ENCODE measurements at regions not wholly inside any gene's neighbourhood (a gene's known extent, or its start where the extent isn't known, plus 50 kb on each side); places are given as distances from the start of the nearest gene placed in this dataset.
A peak's percentile ranks its signal among the peaks of the same experiment; 100 is the strongest.

- Mint-ChIP-seq H3K4me1 (peaks cover 6% of the 10 kb centered on the region), H3K27ac (ENCODE audit: unreplicated experiment) (peak overlapping the region; percentile 32), H3K9me3 (peaks cover 6% of the 10 kb centered on the region), H3K27me3 (ENCODE audit: low read depth) (peaks cover 27% of the 10 kb centered on the region), H3K4me3 (no peak overlapping the region), H3K36me3 (ENCODE audit: low read depth) (no peaks in the 10 kb centered on the region)
- no peak for TF ChIP-seq CTCF (conservative IDR thresholded peaks at IDR 0.05)
- no peak for DNase-seq (ENCODE audit: low read depth, low spot score)
Measured at GRCh38 chr20:22204801-22205200, 379.6 kb downstream of the FOXA2 start.

DNA sequence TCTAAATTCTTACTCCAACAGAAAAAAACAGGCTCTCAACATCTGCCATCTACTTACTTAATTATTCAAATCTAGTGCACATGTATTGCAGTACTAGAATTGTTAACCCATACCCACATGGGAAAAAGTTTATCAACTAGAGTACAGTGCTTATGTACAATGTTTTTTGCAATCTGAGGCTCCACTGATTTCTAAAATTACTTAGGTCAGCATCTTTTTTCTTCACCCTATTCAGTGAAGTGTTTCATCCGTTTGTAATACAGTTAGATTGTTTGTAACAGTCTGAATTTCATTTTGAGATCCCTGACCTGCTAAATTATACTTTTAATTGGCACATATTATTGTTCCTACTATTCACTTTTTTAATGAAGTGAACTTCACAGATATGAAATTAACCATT, 402.2 kb downstream of the FOXA2 start:
- H3K9me3 Mint-ChIP-seq: no peaks in the 10 kb centered on the region
- no peak overlapping the region for H3K4me3 Mint-ChIP-seq
- H3K27me3 Mint-ChIP-seq (ENCODE audit: low read depth): peaks cover 39% of the 10 kb centered on the region
- no peaks in the 10 kb centered on the region for H3K4me1 Mint-ChIP-seq
- H3K27ac Mint-ChIP-seq (ENCODE audit: unreplicated experiment): no peak overlapping the region
- H3K36me3 Mint-ChIP-seq (ENCODE audit: low read depth): no peaks in the 10 kb centered on the region
- DNase-seq (ENCODE audit: low read depth, low spot score): no peak
- no peak for TF ChIP-seq CTCF (conservative IDR thresholded peaks at IDR 0.05)

DNA sequence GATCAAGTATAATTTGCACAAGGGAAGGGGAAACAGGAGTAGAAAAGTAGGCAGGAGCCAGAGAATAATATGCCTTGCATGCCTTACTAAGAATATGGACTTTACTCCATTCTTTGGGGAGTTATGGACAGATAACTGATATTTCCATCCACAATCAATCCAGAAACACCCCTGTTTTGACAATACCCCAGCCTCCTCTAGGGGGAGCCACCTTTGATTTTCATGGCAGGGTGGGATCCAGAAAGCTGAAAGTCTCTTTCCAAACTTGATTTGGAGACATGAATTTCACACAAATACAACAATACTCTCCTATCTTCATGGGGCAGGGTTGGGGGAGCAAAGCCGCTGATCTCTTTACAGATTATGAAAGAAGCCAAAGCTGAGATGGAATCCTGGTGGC, 404.1 kb downstream of the FOXA2 start:
- Mint-ChIP-seq H3K27me3 (ENCODE audit: low read depth) (peaks cover 46% of the 10 kb centered on the region), H3K9me3 (no peaks in the 10 kb centered on the region), H3K36me3 (ENCODE audit: low read depth) (no peaks in the 10 kb centered on the region), H3K4me1 (no peaks in the 10 kb centered on the region), H3K4me3 (no peak overlapping the region), H3K27ac (ENCODE audit: unreplicated experiment) (no peak overlapping the region)
- peak; percentile 16 for DNase-seq (ENCODE audit: low read depth, low spot score)
- peak; percentile 48 for TF ChIP-seq CTCF (conservative IDR thresholded peaks at IDR 0.05)

DNA sequence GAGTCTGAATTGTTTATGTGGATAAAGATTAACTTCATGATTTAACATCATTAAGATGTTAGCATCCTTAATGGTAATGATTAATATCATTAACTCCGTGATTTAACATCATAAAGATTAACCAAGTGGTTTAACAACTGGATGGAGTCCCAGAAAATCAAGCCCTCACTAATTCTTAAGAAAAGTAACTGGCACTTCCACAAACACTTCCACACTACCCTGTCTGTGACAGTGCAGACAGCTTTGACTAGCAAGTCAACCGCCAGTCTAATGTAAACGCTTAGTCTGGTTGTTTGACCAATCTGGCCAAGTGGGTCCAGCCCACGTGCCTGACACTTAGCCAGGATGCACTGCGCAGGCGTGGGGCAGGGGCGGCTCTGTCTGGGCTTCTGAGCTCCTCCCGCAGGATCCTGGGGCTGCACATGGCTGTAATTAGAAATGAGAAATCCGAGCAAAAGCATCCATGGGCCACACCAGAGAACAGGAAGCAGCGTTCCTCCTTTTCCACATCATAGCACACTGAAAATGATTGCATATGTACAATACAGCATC, 424.2 kb downstream of the FOXA2 start:
- H3K4me1 Mint-ChIP-seq: no peaks in the 10 kb centered on the region
- H3K4me3 Mint-ChIP-seq: no peak overlapping the region
- no peaks in the 10 kb centered on the region for H3K36me3 Mint-ChIP-seq (ENCODE audit: low read depth)
- DNase-seq (ENCODE audit: low read depth, low spot score): no peak
- peaks cover 46% of the 10 kb centered on the region for H3K27me3 Mint-ChIP-seq (ENCODE audit: low read depth)
- H3K27ac Mint-ChIP-seq (ENCODE audit: unreplicated experiment): no peak overlapping the region
- TF ChIP-seq CTCF (conservative IDR thresholded peaks at IDR 0.05): no peak
- H3K9me3 Mint-ChIP-seq: no peaks in the 10 kb centered on the region

- Mint-ChIP-seq H3K36me3 (ENCODE audit: low read depth) (no peaks in the 10 kb centered on the region), H3K27me3 (ENCODE audit: low read depth) (peaks cover 54% of the 10 kb centered on the region), H3K4me3 (no peak overlapping the region), H3K9me3 (no peaks in the 10 kb centered on the region), H3K27ac (ENCODE audit: unreplicated experiment) (no peak overlapping the region), H3K4me1 (no peaks in the 10 kb centered on the region)
- TF ChIP-seq CTCF (conservative IDR thresholded peaks at IDR 0.05): no peak
- no peak for DNase-seq (ENCODE audit: low read depth, low spot score)
Measured at GRCh38 chr20:22159276-22159675, 425.1 kb downstream of the FOXA2 start.

GRCh38 chr20:22127587-22127986, 422.1 kb downstream of the PAX1 start:
- Mint-ChIP-seq H3K9me3 (peaks cover 10% of the 10 kb centered on the region), H3K4me1 (no peaks in the 10 kb centered on the region), H3K27me3 (ENCODE audit: low read depth) (no peaks in the 10 kb centered on the region), H3K27ac (ENCODE audit: unreplicated experiment) (no peak overlapping the region), H3K4me3 (no peak overlapping the region), H3K36me3 (ENCODE audit: low read depth) (no peaks in the 10 kb centered on the region)
- DNase-seq (ENCODE audit: low read depth, low spot score): no peak
- TF ChIP-seq CTCF (conservative IDR thresholded peaks at IDR 0.05): no peak

Measured in neural crest cell (in vitro differentiated cells).